IMR-90 (cell line): ENCODE measurements at regions not wholly inside any gene's neighbourhood (a gene's known extent, or its start where the extent isn't known, plus 50 kb on each side); places are given as distances from the start of the nearest gene placed in this dataset.

ENCODE experiments used
- ATAC-seq: fragments of 200-7000 bp; cut with Tn5 transposase; 2 replicates; pipeline ENCODE4 v1.9.1; 2020; ENCODE audit warnings: low read depth, mild to moderate bottlenecking, moderate library complexity
- BruUV-seq: library from RNA; stranded (reverse); fragments of 400-500 nt; replicated peaks from 2 replicates; lab custom pipeline; 2021; lab: Mats Ljungman, UMichigan
- CTCF ChIA-PET: fragments of 300-600 bp; formaldehyde crosslinking; extraction: SDS; loops from one replicate; lab custom pipeline; 2021; ENCODE audit warnings: antibody characterized with exemption; lab: Yijun Ruan, JAX
- POLR2A ChIA-PET: fragments of 300-600 bp; sonication (Branson Sonifier 250); formaldehyde crosslinking; loops from one replicate; lab custom pipeline; 2022; ENCODE audit warnings: antibody characterized with exemption; ENCODE audit not compliant: unreplicated experiment; lab: Charles Lee
- DNase-seq: peaks from one replicate; pipeline ENCODE4 v3.0.0; 2013
- H2AFZ ChIP-seq: replicated peaks from 2 replicates; pipeline ENCODE3; 2013; ENCODE audit warnings: low read length, mild to moderate bottlenecking; ENCODE audit not compliant: poor library complexity
- H2AK5ac ChIP-seq: 2 replicates; pipeline ENCODE4 v1.6.1; 2013; ENCODE audit warnings: low read depth, low read length, inconsistent platforms
- H2AK9ac ChIP-seq: replicated peaks from 2 replicates; pipeline ENCODE3; 2013; ENCODE audit warnings: mild to moderate bottlenecking, low read depth, low read length, moderate library complexity; ENCODE audit not compliant: poor library complexity
- H2BK120ac ChIP-seq: 2 replicates; pipeline ENCODE4 v1.6.1; 2013; ENCODE audit warnings: low read depth, low read length, inconsistent platforms
- H2BK15ac ChIP-seq: 3 replicates; pipeline ENCODE4 v1.6.1; 2013; ENCODE audit warnings: low read depth, low read length, inconsistent platforms
- H2BK20ac ChIP-seq: 2 replicates; pipeline ENCODE4 v1.6.1; 2013; ENCODE audit warnings: low read depth, mild to moderate bottlenecking, inconsistent platforms, low read length, moderate library complexity
- H2BK5ac ChIP-seq: 2 replicates; pipeline ENCODE4 v1.6.1; 2013; ENCODE audit warnings: mild to moderate bottlenecking, low read depth, low read length, inconsistent platforms; ENCODE audit not compliant: poor library complexity, severe bottlenecking
- H3K14ac ChIP-seq: replicated peaks from 2 replicates; pipeline ENCODE4 v1.6.1; 2013; ENCODE audit warnings: low read depth, low read length, inconsistent platforms
- H3K18ac ChIP-seq: 2 replicates; pipeline ENCODE4 v1.6.1; 2013; ENCODE audit warnings: low read depth, low read length, control low read depth
- H3K23ac ChIP-seq: 2 replicates; pipeline ENCODE4 v1.6.1; 2013; ENCODE audit warnings: low read depth, low read length, inconsistent platforms
- H3K27ac ChIP-seq: 2 replicates; pipeline ENCODE4 v1.5.1; 2013; ENCODE audit warnings: mild to moderate bottlenecking, control low read depth, low read length; ENCODE audit not compliant: insufficient read depth
- H3K27me3 ChIP-seq: 2 replicates; pipeline ENCODE4 v1.6.1; 2013; ENCODE audit warnings: low read length; ENCODE audit not compliant: control insufficient read depth, insufficient read depth
- H3K36me3 ChIP-seq: 2 replicates; pipeline ENCODE4 v1.6.1; 2013; ENCODE audit warnings: low read length, mixed read lengths; ENCODE audit not compliant: control insufficient read depth, insufficient read depth
- H3K4ac ChIP-seq: 2 replicates; pipeline ENCODE4 v1.6.1; 2013; ENCODE audit warnings: low read depth, low read length, inconsistent platforms
- H3K4me1 ChIP-seq: 2 replicates; pipeline ENCODE4 v1.6.1; 2013; ENCODE audit warnings: low read length, mixed read lengths; ENCODE audit not compliant: control insufficient read depth, insufficient read depth
- H3K4me2 ChIP-seq: 2 replicates; pipeline ENCODE4 v1.6.1; 2013; ENCODE audit warnings: low read depth, mild to moderate bottlenecking, control low read depth, low read length, moderate library complexity
- H3K4me3 ChIP-seq: 2 replicates; pipeline ENCODE4 v1.5.1; 2013; ENCODE audit warnings: low read depth, mild to moderate bottlenecking, control low read depth, low read length, moderate library complexity; ENCODE audit not compliant: insufficient read depth
- H3K56ac ChIP-seq: 2 replicates; pipeline ENCODE4 v1.6.1; 2013; ENCODE audit warnings: low read length, inconsistent platforms; ENCODE audit not compliant: insufficient read depth; ENCODE audit errors: extremely low read depth
- H3K79me1 ChIP-seq, 2 experiments: 2 replicates each; pipeline ENCODE4 v1.6.1; 2013; ENCODE audit warnings: low read length in 2 of 2, inconsistent platforms in 1 of 2, low read depth in 1 of 2
- H3K9ac ChIP-seq: 2 replicates; pipeline ENCODE4 v1.6.1; 2013; ENCODE audit warnings: low read depth, low read length, control low read depth
- H3K9me1 ChIP-seq: 2 replicates; pipeline ENCODE4 v1.6.1; 2013; ENCODE audit warnings: low read length, inconsistent platforms; ENCODE audit not compliant: insufficient read depth
- H3K9me3 ChIP-seq: 2 replicates; pipeline ENCODE4 v1.6.1; 2013; ENCODE audit warnings: low read length; ENCODE audit not compliant: control insufficient read depth, insufficient read depth
- H4K20me1 ChIP-seq: 2 replicates; pipeline ENCODE4 v1.6.1; 2013; ENCODE audit warnings: low read length, inconsistent platforms; ENCODE audit not compliant: insufficient read depth
- H4K5ac ChIP-seq: 2 replicates; pipeline ENCODE4 v1.6.1; 2013; ENCODE audit warnings: mild to moderate bottlenecking, low read depth, low read length, control low read depth
- H4K8ac ChIP-seq, 2 experiments: 2 replicates each; pipeline ENCODE4 v1.6.1; 2013; ENCODE audit warnings: low read depth in 2 of 2, low read length in 2 of 2, control low read depth in 1 of 2, inconsistent platforms in 1 of 2
- H4K91ac ChIP-seq: 2 replicates; pipeline ENCODE4 v1.6.1; 2013; ENCODE audit warnings: low read depth, low read length, inconsistent platforms; ENCODE audit not compliant: insufficient read depth
- BHLHE40 ChIP-seq: fragments of 150-350 bp; IDR thresholded peaks from 2 replicates; pipeline ENCODE4 v1.6.1; 2016; ENCODE audit warnings: mild to moderate bottlenecking, low read depth, low read length
- CEBPB ChIP-seq: IDR thresholded peaks from 2 replicates; pipeline ENCODE4 v1.6.1; 2012; ENCODE audit warnings: low read depth, low read length, improper control_type of control experiment
- CHD1 ChIP-seq: IDR thresholded peaks from 2 replicates; pipeline ENCODE4 v1.6.1; 2012; ENCODE audit warnings: low read depth, low read length, improper control_type of control experiment
- FOS ChIP-seq: fragments of 150-350 bp; IDR thresholded peaks from 2 replicates; pipeline ENCODE4 v1.6.1; 2016; ENCODE audit warnings: low read depth, low read length
- MAFK ChIP-seq: IDR thresholded peaks from 2 replicates; pipeline ENCODE4 v1.6.1; 2012; ENCODE audit warnings: low read depth, low read length, improper control_type of control experiment
- MAZ ChIP-seq: IDR thresholded peaks from 2 replicates; pipeline ENCODE4 v1.6.1; 2012; ENCODE audit warnings: low read depth, mild to moderate bottlenecking, low read length, improper control_type of control experiment, moderate library complexity, borderline replicate concordance
- MXI1 ChIP-seq: IDR thresholded peaks from 2 replicates; pipeline ENCODE4 v1.6.1; 2012; ENCODE audit warnings: low read depth, mild to moderate bottlenecking, low read length, moderate library complexity, borderline replicate concordance
- NFE2L2 ChIP-seq: fragments of 150-350 bp; IDR thresholded peaks from 2 replicates; pipeline ENCODE4 v1.6.1; 2016; ENCODE audit warnings: low read depth, mild to moderate bottlenecking, low read length
- POLR2A ChIP-seq: IDR thresholded peaks from 2 replicates; pipeline ENCODE4 v1.6.1; 2012; ENCODE audit warnings: mild to moderate bottlenecking, low read depth, low read length
- RAD21 ChIP-seq: IDR thresholded peaks from 2 replicates; pipeline ENCODE4 v1.6.1; 2012; ENCODE audit warnings: low read length, improper control_type of control experiment
- RCOR1 ChIP-seq: IDR thresholded peaks from 2 replicates; pipeline ENCODE4 v1.6.1; 2012; ENCODE audit warnings: mild to moderate bottlenecking, low read length, improper control_type of control experiment; ENCODE audit not compliant: insufficient replicate concordance
- RFX5 ChIP-seq: IDR thresholded peaks from 2 replicates; pipeline ENCODE4 v1.8.0; 2012; ENCODE audit warnings: low read depth, mild to moderate bottlenecking, low read length, moderate library complexity
- SMC3 ChIP-seq: fragments of 150-350 bp; IDR thresholded peaks from 2 replicates; pipeline ENCODE4 v1.6.1; 2016; ENCODE audit warnings: low read depth, mild to moderate bottlenecking, antibody characterized with exemption, low read length, moderate library complexity
- dilution Hi-C: fragments of 300-500 bp; cut with HindIII; formaldehyde crosslinking; loops from one replicate; pipeline ENCODE4 v1.14.3; 2018; ENCODE audit warnings: low sequenced_read_pairs; ENCODE audit not compliant: unreplicated experiment
- in situ Hi-C: fragments of 300-500 bp; cut with MboI; formaldehyde crosslinking; loops from 3 replicates; pipeline ENCODE4 v1.14.3; 2019; ENCODE audit warnings: low sequenced_read_pairs, inconsistent platforms, mixed read lengths
- intact Hi-C: fragments of 100-400 bp; cut with micrococcal nuclease; formaldehyde crosslinking; loops from 2 replicates; pipeline ENCODE4 v1.10.0; 2022
- TF ChIP-seq, protein P1 (sequence below): conservative IDR thresholded peaks from 2 replicates; pipeline ENCODE4 v1.5.1; 2012; ENCODE audit warnings: mild to moderate bottlenecking, low read depth, low read length, improper control_type of control experiment
- TF ChIP-seq, protein P2 (sequence below): fragments of 150-350 bp; IDR thresholded peaks from 2 replicates; pipeline ENCODE4 v1.6.1; 2016; ENCODE audit warnings: low read depth, mild to moderate bottlenecking, low read length, moderate library complexity, borderline replicate concordance
- TF ChIP-seq, protein P3 (sequence below): fragments of 150-350 bp; IDR thresholded peaks from 2 replicates; pipeline ENCODE4 v1.6.1; 2017; ENCODE audit warnings: mild to moderate bottlenecking, antibody characterized with exemption, low read length, low read depth

DNA sequence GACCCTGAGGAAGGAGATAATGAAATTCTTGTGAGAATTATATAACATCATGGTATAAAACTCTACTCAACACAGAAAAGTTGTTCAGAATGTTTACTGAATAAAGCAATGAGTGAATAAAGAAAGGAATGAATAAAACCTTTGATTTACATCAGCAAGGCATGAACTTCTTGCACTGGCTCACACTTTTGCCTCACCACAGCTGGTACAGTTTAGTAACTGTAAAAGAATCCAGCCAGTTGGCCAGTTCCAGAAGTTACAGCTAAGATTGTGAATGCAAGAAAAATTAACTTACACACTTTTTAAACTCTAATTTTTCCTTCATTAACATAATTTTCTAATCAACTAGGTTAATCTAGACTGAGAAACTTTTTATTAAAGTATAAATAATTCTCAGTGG, 490.9 kb downstream of the NFIB start:
- Histone ChIP-seq H4K91ac (no peak overlapping the region), H4K5ac (no peak overlapping the region), H3K4ac (no peak overlapping the region), H2AK9ac (no peak overlapping the region), H3K9me3 (no peaks in the 10 kb centered on the region), H3K9ac (no peak overlapping the region), H3K36me3 (no peaks in the 10 kb centered on the region), H3K56ac (no peak overlapping the region), H3K27me3 (no peaks in the 10 kb centered on the region), H2AK5ac (no peak overlapping the region), H3K79me1 (no peaks in the 10 kb centered on the region), H3K18ac (no peak overlapping the region), H3K14ac (no peak overlapping the region), H3K23ac (no peak overlapping the region), H2BK15ac (no peak overlapping the region), H2BK20ac (no peak overlapping the region), H2BK5ac (no peak overlapping the region), H4K8ac (no peak overlapping the region), H3K27ac (no peak overlapping the region), H3K4me2 (no peak overlapping the region), H3K4me3 (no peak overlapping the region), H4K20me1 (no peaks in the 10 kb centered on the region), H3K4me1 (no peaks in the 10 kb centered on the region), H3K9me1 (no peaks in the 10 kb centered on the region), H2AFZ (no peak overlapping the region), H2BK120ac (no peak overlapping the region)
- DNase-seq (peak; percentile 30), ATAC-seq (no peak)
- ChIA-PET CTCF (no interaction called here), POLR2A (no interaction called here)
- in situ Hi-C loops = no loop called here
- dilution Hi-C loops = no loop called here
- intact Hi-C loops = no loop called here
- TF ChIP-seq RFX5 (no peak), MAFK (no peak), SMC3 (no peak), FOS (no peak), POLR2A (no peak), CEBPB (no peak), RCOR1 (no peak), NFE2L2 (no peak), MAZ (no peak), MXI1 (no peak), RAD21 (no peak), BHLHE40 (no peak), CHD1 (no peak)
- TF ChIP-seq, protein P1, sequence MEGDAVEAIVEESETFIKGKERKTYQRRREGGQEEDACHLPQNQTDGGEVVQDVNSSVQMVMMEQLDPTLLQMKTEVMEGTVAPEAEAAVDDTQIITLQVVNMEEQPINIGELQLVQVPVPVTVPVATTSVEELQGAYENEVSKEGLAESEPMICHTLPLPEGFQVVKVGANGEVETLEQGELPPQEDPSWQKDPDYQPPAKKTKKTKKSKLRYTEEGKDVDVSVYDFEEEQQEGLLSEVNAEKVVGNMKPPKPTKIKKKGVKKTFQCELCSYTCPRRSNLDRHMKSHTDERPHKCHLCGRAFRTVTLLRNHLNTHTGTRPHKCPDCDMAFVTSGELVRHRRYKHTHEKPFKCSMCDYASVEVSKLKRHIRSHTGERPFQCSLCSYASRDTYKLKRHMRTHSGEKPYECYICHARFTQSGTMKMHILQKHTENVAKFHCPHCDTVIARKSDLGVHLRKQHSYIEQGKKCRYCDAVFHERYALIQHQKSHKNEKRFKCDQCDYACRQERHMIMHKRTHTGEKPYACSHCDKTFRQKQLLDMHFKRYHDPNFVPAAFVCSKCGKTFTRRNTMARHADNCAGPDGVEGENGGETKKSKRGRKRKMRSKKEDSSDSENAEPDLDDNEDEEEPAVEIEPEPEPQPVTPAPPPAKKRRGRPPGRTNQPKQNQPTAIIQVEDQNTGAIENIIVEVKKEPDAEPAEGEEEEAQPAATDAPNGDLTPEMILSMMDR = no peak
- TF ChIP-seq, protein P2, sequence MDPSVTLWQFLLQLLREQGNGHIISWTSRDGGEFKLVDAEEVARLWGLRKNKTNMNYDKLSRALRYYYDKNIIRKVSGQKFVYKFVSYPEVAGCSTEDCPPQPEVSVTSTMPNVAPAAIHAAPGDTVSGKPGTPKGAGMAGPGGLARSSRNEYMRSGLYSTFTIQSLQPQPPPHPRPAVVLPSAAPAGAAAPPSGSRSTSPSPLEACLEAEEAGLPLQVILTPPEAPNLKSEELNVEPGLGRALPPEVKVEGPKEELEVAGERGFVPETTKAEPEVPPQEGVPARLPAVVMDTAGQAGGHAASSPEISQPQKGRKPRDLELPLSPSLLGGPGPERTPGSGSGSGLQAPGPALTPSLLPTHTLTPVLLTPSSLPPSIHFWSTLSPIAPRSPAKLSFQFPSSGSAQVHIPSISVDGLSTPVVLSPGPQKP = no peak
- TF ChIP-seq, protein P3, sequence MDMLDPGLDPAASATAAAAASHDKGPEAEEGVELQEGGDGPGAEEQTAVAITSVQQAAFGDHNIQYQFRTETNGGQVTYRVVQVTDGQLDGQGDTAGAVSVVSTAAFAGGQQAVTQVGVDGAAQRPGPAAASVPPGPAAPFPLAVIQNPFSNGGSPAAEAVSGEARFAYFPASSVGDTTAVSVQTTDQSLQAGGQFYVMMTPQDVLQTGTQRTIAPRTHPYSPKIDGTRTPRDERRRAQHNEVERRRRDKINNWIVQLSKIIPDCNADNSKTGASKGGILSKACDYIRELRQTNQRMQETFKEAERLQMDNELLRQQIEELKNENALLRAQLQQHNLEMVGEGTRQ = no peak
- no TSS peak for BruUV-seq
